HCT116 (cell line): ENCODE measurements at regions not wholly inside any gene's neighbourhood (a gene's known extent, or its start where the extent isn't known, plus 50 kb on each side); places are given as distances from the start of the nearest gene placed in this dataset.

ENCODE experiments used
- CBX3 ChIP-seq: IDR thresholded peaks from 2 replicates; pipeline ENCODE4 v1.6.1; 2012; ENCODE audit warnings: low read depth
- CEBPB ChIP-seq: IDR thresholded peaks from 2 replicates; pipeline ENCODE4 v1.6.1; 2012; ENCODE audit warnings: low read depth
- CTCF ChIP-seq, 3 experiments: fragments of 200-600 bp in 1 of 3; sonication (generic) in 1 of 3; IDR thresholded peaks in 2 of 3; conservative IDR thresholded peaks in 1 of 3; 2 replicates each; pipeline ENCODE4 v1.5.1; 2012 to 2017; ENCODE audit warnings: low read depth in 2 of 3, low read length in 2 of 3, antibody characterized with exemption in 1 of 3, borderline replicate concordance in 1 of 3, control low read depth in 1 of 3, mild to moderate bottlenecking in 1 of 3, mixed read lengths in 1 of 3, mixed run types in 1 of 3, moderate library complexity in 1 of 3; ENCODE audit not compliant: insufficient read depth in 1 of 3
- EZH2 ChIP-seq: fragments of 200-600 bp; sonication (generic); IDR thresholded peaks from 2 replicates; pipeline ENCODE4 v1.6.1; 2017; ENCODE audit warnings: antibody characterized with exemption, mixed run types
- EZH2phosphoT487 ChIP-seq: fragments of 200-600 bp; IDR thresholded peaks from 2 replicates; pipeline ENCODE4 v1.6.1; 2018; ENCODE audit warnings: antibody characterized with exemption, borderline replicate concordance
- MAX ChIP-seq: IDR thresholded peaks from 2 replicates; pipeline ENCODE4 v1.6.1; 2012
- POLR2A ChIP-seq: IDR thresholded peaks from 2 replicates; pipeline ENCODE4 v1.7.0; 2011; ENCODE audit warnings: borderline replicate concordance; ENCODE audit not compliant: insufficient read depth, insufficient read length; ENCODE audit errors: extremely low read depth
- POLR2AphosphoS5 ChIP-seq: IDR thresholded peaks from 2 replicates; pipeline ENCODE4 v1.6.1; 2011; ENCODE audit warnings: mild to moderate bottlenecking, low read depth, low read length, moderate library complexity
- REST ChIP-seq: IDR thresholded peaks from 2 replicates; pipeline ENCODE4 v1.6.1; 2012; ENCODE audit warnings: low read depth
- ZFX ChIP-seq: fragments of 450-650 bp; IDR thresholded peaks from 2 replicates; pipeline ENCODE4 v1.6.1; 2017

- TF ChIP-seq CTCF (IDR thresholded peaks at IDR 0.05 in 2 of 3, conservative IDR thresholded peaks at IDR 0.05 in 1 of 3; ENCODE audit: borderline replicate concordance in 1 of 3, insufficient read depth in 1 of 3, low read depth in 2 of 3, low read length in 2 of 3) (no peak), POLR2A (no peak), EZH2phosphoT487 (no peak), MAX (no peak), ZFX (no peak), REST (no peak), CBX3 (no peak), EZH2 (no peak), CEBPB (no peak), POLR2AphosphoS5 (no peak)
Measured at GRCh38 chr15:31156226-31156625, 54.7 kb upstream of the TRPM1 start.
